Hematopoietic multipotent progenitor cell treated with erythropoietin and hydrocortisone succinate and interleukin-3 and kit ligand, for 17 days (in vitro differentiated cells): ENCODE measurements at regions not wholly inside any gene's neighbourhood (a gene's known extent, or its start where the extent isn't known, plus 50 kb on each side); places are given as distances from the start of the nearest gene placed in this dataset.
"Not testable (repeated sequence)": the region's sequence is repeated elsewhere in the genome, so short reads cannot be mapped to it uniquely, and the experiment has no call there.

Source experiments
- DNase-seq: peaks from one replicate; pipeline ENCODE4 v3.0.0-alpha.2; 2015; ENCODE audit warnings: low spot score

DNA sequence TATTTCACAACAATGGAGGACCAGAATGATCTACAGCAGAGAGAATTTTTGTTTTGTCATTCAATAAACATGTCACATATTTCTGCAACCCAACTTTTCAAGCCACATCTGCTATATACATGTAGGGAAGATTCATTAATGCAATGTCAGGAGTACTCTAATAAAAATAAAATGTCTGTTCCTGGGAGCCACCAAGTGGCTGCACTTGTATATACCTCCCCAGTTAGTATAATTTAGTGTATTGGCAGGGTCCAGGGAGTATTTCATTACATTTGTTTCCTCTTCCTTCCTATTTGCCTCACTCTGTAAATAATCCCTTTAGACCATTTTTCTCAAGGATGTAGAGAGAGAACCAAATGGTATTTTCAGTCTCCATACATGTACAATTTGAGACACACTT lies 1169.0 kb downstream of the DIAPH3 start:
- no peak for DNase-seq

DNA sequence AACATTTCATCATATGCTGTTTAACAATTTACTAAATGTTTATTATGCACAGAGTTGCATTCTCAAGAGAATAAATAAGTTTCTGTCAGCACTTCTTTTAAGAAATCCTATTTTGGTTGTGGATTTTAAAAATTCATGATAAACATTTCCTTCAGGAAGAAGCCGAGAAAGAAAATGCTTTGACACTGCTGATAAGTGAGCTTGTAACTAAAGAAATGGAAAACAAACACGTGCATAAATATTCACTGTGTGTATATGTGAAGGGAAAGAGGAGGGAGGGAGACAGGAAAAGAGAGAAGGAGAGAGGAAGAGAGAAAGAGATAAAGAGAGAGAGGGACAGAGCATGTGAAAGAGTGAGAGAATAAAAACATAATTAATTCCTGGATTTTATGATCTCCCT lies 1165.0 kb downstream of the DIAPH3 start:
- no peak for DNase-seq

DNA sequence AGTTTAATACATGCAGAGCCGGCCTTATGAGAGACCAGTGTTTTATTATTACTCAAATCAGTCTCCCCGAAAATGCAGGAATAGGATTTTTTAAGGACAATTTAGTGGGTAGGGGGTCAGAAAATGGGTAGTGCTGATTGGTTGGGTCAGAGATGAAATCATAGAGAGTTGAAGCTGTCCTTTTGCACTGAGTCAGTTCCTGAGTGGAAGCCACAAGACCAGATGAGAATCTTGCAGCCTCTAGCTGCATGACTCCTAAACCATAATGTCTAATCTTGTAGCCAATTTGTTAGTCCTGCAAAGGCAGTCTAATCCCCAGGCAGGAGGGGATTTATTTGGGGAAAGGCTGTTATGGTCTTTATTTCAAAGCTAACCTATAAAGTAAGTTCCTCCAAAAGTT lies 1163.9 kb downstream of the DIAPH3 start:
- no peak for DNase-seq

DNA sequence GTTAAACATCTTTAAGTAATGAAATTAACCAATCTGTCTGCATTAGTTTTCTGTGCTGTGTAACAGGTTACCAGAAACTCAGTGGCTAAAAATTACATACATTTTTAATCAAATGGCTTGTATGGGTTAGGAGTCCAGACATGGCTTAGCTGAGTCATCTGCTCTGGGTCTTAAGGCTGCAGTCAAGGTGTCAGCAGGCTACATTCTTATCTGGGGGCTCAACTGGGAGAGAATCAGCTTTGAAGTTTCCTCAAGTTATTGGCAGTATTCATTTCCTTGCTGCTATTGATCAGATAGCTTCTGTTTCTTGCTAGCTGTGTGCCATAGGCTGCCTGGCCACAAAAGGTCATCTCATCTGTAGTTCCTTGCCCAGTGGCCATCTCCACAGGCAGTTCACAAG lies 1163.0 kb downstream of the DIAPH3 start:
- no peak for DNase-seq

DNA sequence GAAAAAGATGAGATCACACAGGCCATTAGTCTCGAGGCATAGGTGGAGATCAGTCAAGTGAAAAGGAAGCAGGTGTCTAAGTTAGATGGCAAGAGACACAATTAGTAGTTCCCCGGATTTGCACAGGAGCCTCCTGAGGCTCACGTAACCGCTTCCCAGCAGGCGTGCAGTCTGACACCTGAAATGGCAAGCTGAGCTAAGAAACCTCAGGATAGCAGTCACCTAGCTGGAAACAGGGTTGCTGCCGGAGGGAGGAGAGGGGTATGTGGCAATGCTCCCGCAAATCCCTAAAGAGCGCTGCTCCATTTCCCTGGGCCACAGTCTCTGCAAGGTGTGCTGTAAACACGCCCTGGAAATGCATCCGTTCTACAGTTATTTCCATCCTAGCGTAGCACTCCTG lies 1151.0 kb downstream of the DIAPH3 start:
- no peak for DNase-seq

DNA sequence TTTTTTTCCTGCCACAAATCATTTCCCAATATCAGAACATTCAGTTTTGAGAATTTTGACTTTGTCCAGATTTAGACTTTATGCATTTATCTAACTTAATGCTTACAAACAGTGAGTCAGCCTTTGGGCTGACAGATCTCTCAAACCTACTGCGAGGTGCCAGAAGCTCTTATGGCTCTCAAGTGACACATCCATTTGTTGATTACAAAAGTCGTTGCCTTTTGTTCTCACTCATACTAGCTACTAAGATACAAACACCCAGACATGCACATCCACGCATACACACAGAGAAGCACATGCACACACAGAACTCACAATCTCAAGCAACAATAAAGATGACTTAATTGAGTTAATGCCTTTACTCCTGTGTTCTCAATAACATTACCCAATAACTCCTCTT lies 1147.5 kb downstream of the DIAPH3 start:
- DNase-seq, result no peak

DNA sequence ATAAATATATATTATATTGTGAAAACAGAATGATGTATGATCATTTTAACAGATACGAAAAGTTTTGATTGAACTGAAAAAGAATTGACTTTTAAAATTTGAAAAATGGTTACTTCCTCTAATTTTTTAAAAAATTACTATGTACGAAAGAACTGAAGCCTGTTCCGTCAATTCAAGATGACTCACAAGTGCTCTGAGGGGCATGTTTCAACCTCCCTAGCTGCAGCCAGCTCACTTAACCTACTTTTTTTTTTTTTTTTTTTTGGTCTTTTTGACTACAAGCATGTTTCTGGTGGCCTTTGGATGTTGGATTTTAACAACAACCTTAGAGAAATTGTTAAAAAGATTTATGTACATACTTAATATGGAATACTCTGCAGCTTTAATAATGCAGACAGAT lies 1139.3 kb downstream of the DIAPH3 start:
- DNase-seq, result no peak

DNA sequence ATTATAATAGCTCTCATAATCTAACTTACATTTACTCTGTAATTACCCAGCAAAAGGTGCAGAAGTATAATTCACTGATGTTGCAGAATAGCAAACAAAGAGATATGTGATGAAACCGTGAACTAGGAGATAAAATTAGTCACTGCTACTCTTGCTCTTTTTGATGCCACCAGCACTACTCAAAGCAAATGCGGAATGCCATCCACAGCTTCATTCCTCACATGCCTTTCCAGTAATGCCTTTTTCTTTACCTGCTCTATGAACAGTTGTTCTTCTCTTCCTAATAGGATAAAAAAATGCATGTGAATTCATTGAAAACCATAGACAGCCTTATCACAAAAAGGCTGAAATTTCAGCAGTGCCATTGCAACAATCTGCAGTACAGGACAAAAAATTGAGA lies 1129.5 kb downstream of the DIAPH3 start:
- no peak for DNase-seq

DNA sequence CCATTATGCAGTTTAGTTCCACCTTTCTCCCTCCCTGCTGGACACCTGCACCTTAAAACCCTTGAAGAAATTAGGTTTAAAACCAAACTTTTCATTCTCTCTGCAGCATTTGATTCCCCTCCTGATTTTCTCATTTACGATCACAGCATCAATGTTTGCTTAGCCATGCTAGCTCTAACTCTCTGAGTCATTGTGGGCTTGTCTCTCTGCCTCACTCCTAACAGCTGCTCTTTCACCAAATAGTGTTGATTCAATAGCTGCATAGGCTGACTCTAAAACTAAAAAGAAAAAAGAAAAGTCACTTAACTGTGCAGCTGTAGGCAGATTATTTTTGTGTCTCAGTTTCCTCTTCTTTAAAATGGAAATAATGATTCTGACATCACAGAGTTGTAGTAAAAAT lies 1124.9 kb downstream of the DIAPH3 start:
- DNase-seq, result no peak

DNA sequence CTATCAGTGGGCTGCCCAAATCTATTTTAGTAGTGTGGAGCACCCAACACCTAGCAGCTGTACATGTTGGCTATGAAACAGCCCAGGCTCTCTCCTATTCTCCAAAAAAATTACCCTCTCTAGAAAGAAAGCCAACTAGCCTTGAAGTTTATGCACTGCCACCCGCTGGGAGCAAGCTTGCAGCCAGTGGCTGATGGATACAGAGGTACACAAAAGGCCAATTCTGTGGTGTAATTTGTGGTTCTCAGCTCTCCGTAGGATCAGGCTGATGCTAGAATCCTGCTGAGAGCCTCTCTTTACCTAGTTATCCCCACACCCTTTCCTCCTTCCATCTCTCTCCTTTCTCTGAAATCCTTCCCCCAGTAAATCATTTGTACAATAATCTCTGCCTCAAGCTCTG lies 1120.7 kb downstream of the DIAPH3 start:
- DNase-seq, result no peak

DNA sequence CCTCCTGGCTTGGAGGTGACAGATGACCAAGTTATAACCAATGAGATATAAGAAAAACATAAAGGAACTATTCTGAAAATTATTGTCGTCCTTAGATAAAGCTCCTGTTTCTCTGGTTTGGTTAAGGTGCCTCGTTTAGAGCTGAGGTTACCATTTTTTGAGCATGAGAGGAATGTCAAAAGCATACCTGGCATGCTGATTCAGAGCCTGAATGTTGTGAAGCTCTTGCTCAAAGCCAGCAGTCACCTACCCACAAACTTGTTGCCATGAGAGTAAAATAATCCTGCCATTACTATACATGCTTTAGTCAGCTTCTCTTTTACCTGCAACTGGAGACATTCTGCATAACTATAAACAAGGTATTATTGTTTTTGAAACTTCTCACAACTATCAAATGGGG lies 1116.2 kb downstream of the DIAPH3 start:
- no peak for DNase-seq

DNA sequence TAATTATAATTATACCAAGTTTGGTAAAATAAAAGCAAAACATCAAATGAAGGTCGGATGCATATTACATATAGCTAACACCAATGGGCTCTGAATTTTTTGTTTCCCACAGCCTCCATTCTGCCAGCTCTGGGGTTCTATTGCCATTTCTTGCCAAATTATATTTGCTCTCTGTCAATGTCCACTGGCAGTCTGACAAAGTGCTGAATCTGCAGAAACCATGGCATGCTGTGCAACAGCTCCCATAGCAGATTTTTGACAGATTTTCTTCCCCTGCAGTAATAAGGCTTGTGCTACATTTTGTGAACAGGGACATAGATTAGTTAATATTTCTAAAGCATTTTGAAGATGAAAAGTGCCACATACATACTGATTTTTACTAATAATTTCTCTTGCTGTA lies 1102.1 kb downstream of the DIAPH3 start:
- DNase-seq, result no peak

DNA sequence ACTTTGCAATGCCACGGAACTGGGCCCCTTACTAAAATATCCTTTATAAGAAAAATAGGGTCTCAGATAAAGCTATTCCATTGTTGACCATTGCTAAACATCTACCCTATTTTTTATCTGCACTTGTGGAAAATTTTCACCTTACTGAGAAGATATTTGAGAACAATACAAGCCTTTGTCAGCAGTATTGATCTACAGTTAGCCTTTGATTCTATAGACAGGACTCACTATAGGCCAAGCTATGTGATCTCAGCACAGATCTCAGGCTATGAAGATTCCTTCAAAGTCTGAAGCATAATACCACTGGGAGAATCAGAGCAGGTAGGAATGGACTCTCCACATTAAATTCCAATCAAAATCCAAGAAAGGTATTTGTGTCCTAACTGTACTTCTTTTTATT lies 1099.7 kb downstream of the DIAPH3 start:
- no peak for DNase-seq

DNA sequence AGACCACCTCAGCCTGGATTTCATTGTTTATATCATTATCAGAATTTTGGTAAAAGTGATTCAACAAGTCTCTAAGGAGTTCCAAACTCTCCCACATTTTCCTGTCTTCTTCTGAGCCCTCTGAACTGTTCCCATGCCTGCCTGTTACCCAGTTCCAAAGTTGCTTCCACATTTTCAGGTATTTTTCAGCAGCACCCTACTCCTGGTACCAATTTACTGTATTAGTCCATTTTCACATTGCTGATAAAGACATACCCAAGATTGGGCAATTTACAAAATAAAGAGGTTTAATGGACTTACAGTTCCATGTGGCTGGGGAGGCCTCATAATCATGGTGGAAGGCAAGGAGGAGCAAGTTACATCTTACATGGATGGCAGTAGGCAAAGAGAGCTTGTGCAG lies 1087.3 kb downstream of the DIAPH3 start:
- not testable (repeated sequence) for DNase-seq

DNA sequence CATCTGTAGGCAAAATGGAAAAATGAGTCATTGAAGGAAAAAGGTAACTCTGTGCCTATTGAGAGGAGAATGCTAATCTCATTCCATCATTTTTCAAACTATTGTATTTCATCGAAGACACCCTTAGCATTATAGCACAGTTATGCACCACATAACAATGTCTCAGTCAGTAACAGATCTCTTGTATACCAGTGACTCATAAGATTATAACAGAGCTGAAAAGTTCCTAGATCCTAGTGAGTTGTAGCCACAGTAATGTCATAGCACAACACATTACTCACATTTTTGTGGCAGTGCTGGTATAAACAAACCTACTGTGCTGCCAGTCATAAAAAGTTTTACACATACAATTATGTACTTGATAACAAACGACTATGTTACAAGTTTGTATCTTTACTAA lies 1077.6 kb downstream of the DIAPH3 start:
- DNase-seq, result no peak

DNA sequence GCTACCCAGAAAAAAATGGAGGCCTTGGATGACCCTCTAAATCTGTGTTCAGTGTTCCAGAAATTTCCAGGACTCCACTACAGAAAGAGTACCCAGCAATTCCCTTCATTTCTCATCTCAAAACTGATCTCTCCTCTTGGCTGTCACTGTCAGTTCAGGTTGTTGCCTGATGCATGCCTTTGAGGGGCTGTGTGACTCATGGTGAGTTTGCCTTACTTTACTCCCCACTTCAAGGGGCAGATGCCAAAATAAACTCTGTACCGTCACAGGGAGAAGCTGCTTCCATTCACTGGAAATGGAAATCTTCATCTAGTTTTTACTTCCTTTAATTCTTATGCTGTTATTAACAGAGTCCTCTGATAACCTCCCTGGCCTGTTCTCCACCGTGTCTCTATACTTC lies 1075.0 kb downstream of the DIAPH3 start:
- no peak for DNase-seq

DNA sequence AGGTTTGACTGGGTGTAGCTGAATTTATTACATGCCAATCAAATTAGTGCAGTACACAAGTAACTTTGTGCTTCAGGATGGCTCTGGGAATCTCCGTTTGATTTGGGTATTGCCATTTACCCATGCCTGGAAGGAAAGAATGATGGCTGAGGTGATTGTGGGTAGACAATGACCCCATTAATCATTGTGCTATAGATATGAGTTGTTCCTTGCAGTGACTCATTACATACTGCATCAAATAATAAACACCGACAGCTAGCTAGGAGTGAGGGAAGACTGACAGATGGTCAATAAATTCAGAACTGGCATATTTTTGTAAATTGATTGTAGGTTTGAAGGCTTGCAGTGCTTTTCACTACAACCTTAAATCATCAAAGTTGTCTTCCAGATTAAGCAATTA lies 1069.5 kb downstream of the DIAPH3 start:
- no peak for DNase-seq

DNA sequence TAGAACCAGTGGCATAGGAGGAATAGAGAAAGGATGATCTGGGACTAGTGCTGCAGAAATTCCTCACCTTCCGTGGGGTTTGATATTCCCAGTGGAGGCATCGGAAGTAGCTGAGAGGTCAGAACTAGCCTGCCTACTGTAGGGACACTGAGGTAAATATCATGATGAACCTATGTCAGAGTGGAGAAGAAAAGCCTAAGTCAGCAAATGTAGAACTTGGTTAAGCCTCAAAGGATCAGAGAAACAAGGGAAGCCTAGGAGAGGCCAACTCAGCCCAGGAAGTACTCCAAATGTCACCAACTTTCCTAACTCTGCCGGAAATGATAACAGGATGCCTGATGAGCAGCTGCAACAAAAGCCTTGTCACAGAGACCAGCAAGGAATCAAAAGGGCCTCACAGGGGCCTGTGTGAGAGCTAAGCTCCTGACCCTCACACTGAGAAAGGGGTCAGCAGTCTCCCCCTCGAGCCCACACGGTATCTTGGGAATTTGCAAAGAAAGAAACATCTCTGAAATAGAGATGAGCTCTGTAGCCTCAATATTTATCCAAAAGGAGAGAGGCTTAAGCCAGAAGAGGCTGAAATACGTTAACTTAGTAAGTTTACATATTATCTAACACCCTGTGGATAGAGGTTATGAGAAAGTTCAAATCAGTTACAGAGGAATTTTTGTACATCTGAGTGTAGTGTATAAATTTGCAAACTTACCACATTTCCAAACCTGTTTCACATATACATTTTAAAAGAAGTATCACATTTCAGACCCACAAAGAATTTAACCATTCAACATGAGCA lies 1064.3 kb downstream of the DIAPH3 start:
- no peak for DNase-seq

DNA sequence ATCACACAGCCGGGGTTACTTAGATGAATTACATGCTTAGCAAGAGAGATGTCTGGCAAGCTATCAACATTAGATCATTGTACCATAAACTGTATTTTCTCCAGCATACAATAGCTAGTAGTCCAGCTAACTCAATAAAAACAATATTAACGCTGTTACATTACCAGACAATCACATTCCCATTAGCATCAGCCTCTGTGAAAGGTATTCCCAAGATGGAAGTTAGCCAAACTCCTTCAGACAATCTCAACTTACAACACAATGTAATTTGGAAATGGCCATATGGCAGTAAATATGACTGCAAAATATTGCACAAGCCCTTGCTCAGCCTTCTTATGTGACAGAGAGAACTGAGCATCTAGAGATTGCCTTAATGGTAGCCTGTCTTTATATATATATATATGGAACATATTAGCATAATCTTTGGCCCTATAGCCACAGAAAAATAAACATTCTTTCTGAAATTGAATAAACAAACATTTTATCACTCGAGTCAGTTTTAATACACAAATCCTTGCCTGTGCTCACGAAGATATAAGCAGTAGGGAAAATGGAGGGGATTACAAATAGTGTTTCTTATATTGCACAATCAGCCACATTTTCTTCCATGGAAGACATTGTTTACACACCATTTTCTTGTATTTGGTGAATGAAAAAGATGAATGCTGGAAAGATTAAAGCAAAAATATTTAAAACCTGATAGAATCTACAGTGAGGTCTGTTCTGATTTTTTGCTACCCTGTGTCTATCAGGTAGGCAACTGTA lies 1060.5 kb downstream of the DIAPH3 start:
- DNase-seq, result no peak

DNA sequence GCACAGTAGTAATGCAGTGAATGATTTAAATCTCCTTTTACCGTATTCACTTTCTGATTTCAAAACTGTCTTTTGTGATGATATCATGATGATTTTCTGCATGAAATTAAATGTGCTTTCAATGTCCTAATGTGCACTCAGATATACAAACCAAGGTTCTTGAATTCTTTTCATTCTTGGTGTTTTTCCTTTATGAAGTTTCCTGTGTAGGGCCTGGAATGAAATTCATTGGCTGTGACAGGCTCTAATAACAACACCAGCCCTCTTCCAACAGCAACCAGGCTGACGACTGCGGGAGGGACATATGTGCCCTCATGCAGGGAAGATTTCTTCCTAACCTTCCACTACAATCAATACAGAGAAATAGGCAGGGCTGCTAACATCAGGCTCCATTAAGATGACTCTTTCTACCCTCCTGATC lies 1052.0 kb downstream of the DIAPH3 start:
- no peak for DNase-seq

DNA sequence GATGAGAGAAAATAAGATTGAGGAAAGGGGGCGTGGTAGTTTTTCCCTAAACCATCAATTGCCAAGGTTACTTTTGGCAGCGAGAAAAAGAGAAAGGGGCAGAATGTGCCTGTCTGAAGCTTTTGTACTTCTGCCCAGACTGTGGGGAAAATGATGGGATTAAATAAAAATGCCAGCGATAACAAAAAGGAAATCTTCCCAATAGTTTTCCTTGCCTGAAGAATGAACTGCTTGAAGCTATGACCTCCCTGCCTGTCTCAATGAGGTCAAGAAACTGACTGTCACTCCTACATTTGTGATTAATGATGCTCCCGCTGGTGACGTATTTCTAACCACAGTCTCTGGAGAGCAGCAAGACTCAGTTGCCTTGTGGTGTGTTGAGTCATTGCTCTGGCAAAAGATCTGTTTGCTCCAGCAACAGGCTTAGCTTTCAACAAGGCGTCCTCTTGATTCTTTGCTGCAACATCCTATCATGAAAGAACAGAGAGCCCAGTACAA lies 1051.5 kb downstream of the DIAPH3 start:
- no peak for DNase-seq

DNA sequence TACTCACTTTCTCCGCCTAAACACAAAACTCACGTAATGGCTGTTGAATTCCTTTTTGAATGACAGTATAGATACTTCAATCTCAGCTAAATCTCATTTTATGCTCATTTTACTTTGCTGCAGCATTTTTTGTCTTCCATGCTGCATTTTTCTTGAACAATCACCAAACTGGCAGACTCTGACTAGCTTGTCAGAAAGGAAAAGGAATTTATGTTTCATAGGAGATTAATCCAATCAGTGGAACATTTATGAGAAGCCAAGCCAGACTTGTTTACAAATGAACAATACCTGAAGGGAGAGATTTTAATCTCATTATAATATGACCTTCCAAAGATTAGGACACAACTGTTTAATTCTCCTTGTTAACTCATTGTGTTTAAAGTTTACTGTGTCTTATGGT lies 1044.3 kb downstream of the DIAPH3 start:
- no peak for DNase-seq

DNA sequence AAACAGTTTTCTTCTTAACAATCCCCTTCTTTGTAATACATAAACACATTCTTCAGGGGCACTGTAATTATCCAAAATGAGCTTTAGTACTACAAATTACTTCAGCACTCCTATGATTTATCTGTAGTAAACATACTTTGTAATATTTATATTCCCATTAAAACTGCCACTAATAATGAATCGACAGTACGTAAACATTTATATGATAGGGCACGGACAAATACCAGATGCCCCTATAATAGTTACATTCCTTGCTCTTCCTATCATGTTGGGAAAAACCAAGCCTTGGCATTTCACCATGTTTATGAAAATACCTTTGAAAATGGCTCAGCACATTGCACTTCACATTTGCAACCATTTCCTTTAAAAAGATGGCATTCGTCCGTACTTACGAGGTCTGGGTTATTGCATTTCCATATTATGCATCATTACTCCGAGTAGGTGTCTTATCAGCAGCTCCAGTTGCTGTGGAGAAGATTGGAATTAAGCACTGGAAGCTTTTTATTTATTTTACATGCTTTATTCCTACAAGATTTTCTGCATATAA lies 1043.4 kb downstream of the DIAPH3 start:
- no peak for DNase-seq
